ENCODE measurements at regions not wholly inside any gene's neighbourhood (a gene's known extent, or its start where the extent isn't known, plus 50 kb on each side); places are given as distances from the start of the nearest gene placed in this dataset.

DNA sequence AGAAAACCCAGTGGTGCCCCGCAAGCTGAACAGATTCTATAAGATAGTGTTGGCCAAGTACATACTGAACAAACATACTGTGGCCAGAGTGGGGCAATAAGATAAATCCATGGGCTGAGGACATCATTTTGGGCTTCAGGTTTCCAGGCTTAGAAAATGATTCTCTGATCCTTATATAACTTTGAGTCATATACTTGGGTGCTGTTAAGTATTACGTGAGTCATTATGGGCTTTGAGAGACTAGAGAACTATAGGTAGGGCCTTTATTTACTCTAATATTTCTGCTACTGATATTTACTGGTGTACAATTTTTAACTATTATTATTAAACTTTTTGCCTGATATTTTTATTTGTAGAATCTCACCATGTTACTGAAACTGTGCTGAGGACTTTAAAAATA lies 586.1 kb downstream of the CENPC start:
- no peak overlapping the region for H3K4me3 ChIP-seq (replicated peaks in 1 of 3; ENCODE audit: insufficient read depth in 1 of 3, low read depth in 1 of 3, low read length in 3 of 3)
- no peaks in the 10 kb centered on the region for H3K4me1 ChIP-seq (ENCODE audit: control insufficient read depth, extremely low read depth, insufficient read depth, low read length)
- no peak overlapping the region for H3K27ac ChIP-seq (ENCODE audit: insufficient read depth, low read depth, low read length)
- POLR2A ChIA-PET = no interaction called here
- no peak overlapping the region for H2AFZ ChIP-seq (ENCODE audit: low read depth, low read length)
- no peaks in the 10 kb centered on the region for H3K79me2 ChIP-seq (ENCODE audit: control insufficient read depth, insufficient read depth, low read length)
- FAIRE-seq = no peak
- H3K27me3 ChIP-seq (ENCODE audit: control insufficient read depth in 2 of 2, insufficient read depth in 2 of 2, low read length in 2 of 2) = no peaks in the 10 kb centered on the region
- H3K36me3 ChIP-seq (ENCODE audit: control insufficient read depth in 2 of 2, extremely low read depth in 1 of 2, insufficient read depth in 2 of 2, low read length in 2 of 2) = no peaks in the 10 kb centered on the region
- H3K9me3 ChIP-seq (replicated peaks; ENCODE audit: control insufficient read depth, insufficient read depth, low read length) = no peaks in the 10 kb centered on the region
- intact Hi-C loops (cut with micrococcal nuclease) = no loop called here
- no peak overlapping the region for H3K4me2 ChIP-seq (ENCODE audit: insufficient read depth, low read length)
- CTCF ChIA-PET = no interaction called here
- no peak overlapping the region for H3K9ac ChIP-seq (replicated peaks; ENCODE audit: extremely low read depth, insufficient read depth, low read length)
- TF ChIP-seq POLR2A (IDR thresholded peaks at IDR 0.05; ENCODE audit: low read depth, low read length) (no peak), JUN (IDR thresholded peaks at IDR 0.05; ENCODE audit: borderline replicate concordance, insufficient read depth, insufficient read length, low read depth) (no peak), POLR2AphosphoS5 (IDR thresholded peaks at IDR 0.05; ENCODE audit: insufficient read depth, low read depth, low read length) (no peak), MYC (IDR thresholded peaks at IDR 0.05; ENCODE audit: low read depth, low read length) (no peak)
- TF ChIP-seq, protein P1, sequence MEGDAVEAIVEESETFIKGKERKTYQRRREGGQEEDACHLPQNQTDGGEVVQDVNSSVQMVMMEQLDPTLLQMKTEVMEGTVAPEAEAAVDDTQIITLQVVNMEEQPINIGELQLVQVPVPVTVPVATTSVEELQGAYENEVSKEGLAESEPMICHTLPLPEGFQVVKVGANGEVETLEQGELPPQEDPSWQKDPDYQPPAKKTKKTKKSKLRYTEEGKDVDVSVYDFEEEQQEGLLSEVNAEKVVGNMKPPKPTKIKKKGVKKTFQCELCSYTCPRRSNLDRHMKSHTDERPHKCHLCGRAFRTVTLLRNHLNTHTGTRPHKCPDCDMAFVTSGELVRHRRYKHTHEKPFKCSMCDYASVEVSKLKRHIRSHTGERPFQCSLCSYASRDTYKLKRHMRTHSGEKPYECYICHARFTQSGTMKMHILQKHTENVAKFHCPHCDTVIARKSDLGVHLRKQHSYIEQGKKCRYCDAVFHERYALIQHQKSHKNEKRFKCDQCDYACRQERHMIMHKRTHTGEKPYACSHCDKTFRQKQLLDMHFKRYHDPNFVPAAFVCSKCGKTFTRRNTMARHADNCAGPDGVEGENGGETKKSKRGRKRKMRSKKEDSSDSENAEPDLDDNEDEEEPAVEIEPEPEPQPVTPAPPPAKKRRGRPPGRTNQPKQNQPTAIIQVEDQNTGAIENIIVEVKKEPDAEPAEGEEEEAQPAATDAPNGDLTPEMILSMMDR (IDR thresholded peaks at IDR 0.05; ENCODE audit: extremely low read depth in 1 of 2, insufficient read depth in 1 of 2, low read depth in 1 of 2, low read length in 2 of 2) = no peak
- dilution Hi-C loops (cut with MboI; ENCODE audit: extremely low pct_ligation_motif_present, low sequenced_read_pairs) = no loop called here
- no peaks in the 10 kb centered on the region for H4K20me1 ChIP-seq (replicated peaks; ENCODE audit: control insufficient read depth, extremely low read depth, insufficient read depth, low read length)
- no peak for DNase-seq (ENCODE audit: low read depth, low spot score)
- no TSS peak for BruUV-seq (replicated peaks)
- no peaks in the 10 kb centered on the region for H3K9me1 ChIP-seq (replicated peaks; ENCODE audit: control insufficient read depth, extremely low read depth, insufficient read depth, low read length)

DNA sequence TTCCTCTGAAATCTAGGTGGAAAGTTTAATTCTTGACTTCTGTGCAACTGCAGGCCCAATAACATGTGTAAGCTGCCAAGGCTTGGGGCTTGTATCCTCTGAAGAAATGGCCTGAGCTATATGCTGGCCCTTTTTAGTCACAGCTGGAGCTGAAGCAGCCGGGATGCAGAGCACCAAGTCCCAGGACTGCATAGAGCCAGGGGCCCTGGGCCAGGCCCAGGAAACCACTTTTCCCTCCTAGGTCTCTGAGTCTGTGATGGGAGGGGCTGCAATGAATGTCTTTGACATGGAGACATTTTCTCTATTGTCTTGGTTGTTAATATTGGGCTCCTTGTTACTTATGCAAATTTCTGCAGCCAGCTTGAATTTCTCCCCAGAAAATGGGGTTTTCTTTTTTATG lies 588.5 kb downstream of the CENPC start:
- POLR2A ChIA-PET = no interaction called here
- intact Hi-C loops (cut with micrococcal nuclease) = no loop called here
- DNase-seq (ENCODE audit: low read depth, low spot score) = no peak

More for the DNA sequence above, 588.5 kb downstream of the CENPC start:
- H3K9me1 ChIP-seq (replicated peaks; ENCODE audit: control insufficient read depth, extremely low read depth, insufficient read depth, low read length) = no peaks in the 10 kb centered on the region
- no peak overlapping the region for H3K9ac ChIP-seq (replicated peaks; ENCODE audit: extremely low read depth, insufficient read depth, low read length)
- H3K4me2 ChIP-seq (ENCODE audit: insufficient read depth, low read length) = no peak overlapping the region
- H3K27me3 ChIP-seq (ENCODE audit: control insufficient read depth in 2 of 2, insufficient read depth in 2 of 2, low read length in 2 of 2) = no peaks in the 10 kb centered on the region
- no peak for FAIRE-seq
- dilution Hi-C loops (cut with MboI; ENCODE audit: extremely low pct_ligation_motif_present, low sequenced_read_pairs) = no loop called here
- H3K27ac ChIP-seq (ENCODE audit: insufficient read depth, low read depth, low read length) = no peak overlapping the region
- no peaks in the 10 kb centered on the region for H3K79me2 ChIP-seq (ENCODE audit: control insufficient read depth, insufficient read depth, low read length)
- CTCF ChIA-PET = no interaction called here
- H3K9me3 ChIP-seq (replicated peaks; ENCODE audit: control insufficient read depth, insufficient read depth, low read length) = no peaks in the 10 kb centered on the region
- no peaks in the 10 kb centered on the region for H3K4me1 ChIP-seq (ENCODE audit: control insufficient read depth, extremely low read depth, insufficient read depth, low read length)
- H3K4me3 ChIP-seq (replicated peaks in 1 of 3; ENCODE audit: insufficient read depth in 1 of 3, low read depth in 1 of 3, low read length in 3 of 3) = no peak overlapping the region
- no TSS peak for BruUV-seq (replicated peaks)
- no peaks in the 10 kb centered on the region for H4K20me1 ChIP-seq (replicated peaks; ENCODE audit: control insufficient read depth, extremely low read depth, insufficient read depth, low read length)
- TF ChIP-seq POLR2AphosphoS5 (IDR thresholded peaks at IDR 0.05; ENCODE audit: insufficient read depth, low read depth, low read length) = no peak
- TF ChIP-seq FOS (IDR thresholded peaks at IDR 0.05; ENCODE audit: borderline replicate concordance, insufficient read depth, low read length) = no peak
- TF ChIP-seq, protein P2, sequence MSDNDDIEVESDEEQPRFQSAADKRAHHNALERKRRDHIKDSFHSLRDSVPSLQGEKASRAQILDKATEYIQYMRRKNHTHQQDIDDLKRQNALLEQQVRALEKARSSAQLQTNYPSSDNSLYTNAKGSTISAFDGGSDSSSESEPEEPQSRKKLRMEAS (IDR thresholded peaks at IDR 0.05; ENCODE audit: insufficient read depth, insufficient read length) = no peak
- TF ChIP-seq, protein P1 (IDR thresholded peaks at IDR 0.05; ENCODE audit: extremely low read depth in 1 of 2, insufficient read depth in 1 of 2, low read depth in 1 of 2, low read length in 2 of 2) = no peak
- TF ChIP-seq GATA2 (IDR thresholded peaks at IDR 0.05; ENCODE audit: insufficient read depth, insufficient read length, low read depth, low read length) = no peak
- TF ChIP-seq MYC (IDR thresholded peaks at IDR 0.05; ENCODE audit: low read depth, low read length) = no peak
- no peak for TF ChIP-seq JUN (IDR thresholded peaks at IDR 0.05; ENCODE audit: borderline replicate concordance, insufficient read depth, insufficient read length, low read depth)
- TF ChIP-seq EZH2 (IDR thresholded peaks at IDR 0.05; ENCODE audit: borderline replicate concordance, low read depth, low read length, severe bottlenecking) = no peak
- TF ChIP-seq POLR2A (IDR thresholded peaks at IDR 0.05; ENCODE audit: low read depth, low read length) = no peak
- H2AFZ ChIP-seq (ENCODE audit: low read depth, low read length) = no peak overlapping the region
- H3K36me3 ChIP-seq (ENCODE audit: control insufficient read depth in 2 of 2, extremely low read depth in 1 of 2, insufficient read depth in 2 of 2, low read length in 2 of 2) = no peaks in the 10 kb centered on the region

All from endothelial cell of umbilical vein (primary cell).